Activated CD8-positive, alpha-beta memory T cell treated with anti-CD3 and anti-CD28 coated beads for 4 hours (primary cell): ENCODE measurements at regions not wholly inside any gene's neighbourhood (a gene's known extent, or its start where the extent isn't known, plus 50 kb on each side); places are given as distances from the start of the nearest gene placed in this dataset.

Source experiments
- DNase-seq, 2 donors: peaks; one replicate each; pipeline ENCODE4 v3.0.0-alpha.2; 2020; ENCODE audit warnings: low read depth in 2 of 2

DNA sequence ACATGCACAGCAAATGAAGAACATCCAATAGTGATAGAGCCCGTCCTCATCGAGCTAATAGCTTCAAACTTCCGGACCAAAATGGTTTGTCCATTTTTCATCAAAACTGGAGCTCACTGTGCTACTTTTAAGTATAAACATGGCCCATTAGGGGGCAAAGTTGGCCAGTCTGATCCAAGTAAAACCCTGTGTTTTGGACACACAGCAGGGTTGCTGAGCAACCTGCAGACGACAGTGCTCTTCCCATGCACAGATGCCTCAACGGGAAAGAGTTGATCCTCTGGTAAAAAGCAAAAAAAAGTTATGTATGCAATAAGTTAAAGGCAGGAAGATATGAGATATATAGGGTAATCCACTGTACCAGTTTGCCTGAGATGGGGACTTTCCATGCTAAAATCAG lies 244.0 kb upstream of the THBS1 start:
- DNase-seq, result no peak

GRCh38 chr15:39338251-39338650 lies 242.6 kb upstream of the THBS1 start:
- no peak for DNase-seq

GRCh38 chr15:39340903-39341645 lies 239.8 kb upstream of the THBS1 start:
- no peak for DNase-seq

- no peak for DNase-seq
Measured at GRCh38 chr15:39344662-39345141, 236.2 kb upstream of the THBS1 start.

DNA sequence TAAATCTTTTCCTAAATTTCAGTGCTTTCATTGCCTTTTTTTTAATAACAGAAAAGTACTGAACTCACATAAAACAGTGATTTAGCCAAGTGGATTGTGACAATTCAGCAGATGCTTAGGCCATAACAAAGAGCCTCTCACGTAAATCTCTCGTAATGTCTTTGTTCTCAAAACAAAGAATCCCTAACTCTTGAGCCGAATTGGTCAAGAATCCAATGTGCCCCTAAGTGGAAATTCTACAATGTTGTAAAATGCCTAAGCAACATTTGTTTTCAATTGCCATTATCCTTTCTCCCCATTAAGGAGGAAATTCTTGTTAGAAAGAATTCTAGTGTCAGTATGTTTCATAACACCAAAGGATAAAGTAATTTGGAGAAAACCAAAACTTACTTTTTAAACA lies 235.7 kb upstream of the THBS1 start:
- DNase-seq, result no peak

GRCh38 chr15:39347453-39347852 lies 233.4 kb upstream of the THBS1 start:
- DNase-seq, result no peak

DNA sequence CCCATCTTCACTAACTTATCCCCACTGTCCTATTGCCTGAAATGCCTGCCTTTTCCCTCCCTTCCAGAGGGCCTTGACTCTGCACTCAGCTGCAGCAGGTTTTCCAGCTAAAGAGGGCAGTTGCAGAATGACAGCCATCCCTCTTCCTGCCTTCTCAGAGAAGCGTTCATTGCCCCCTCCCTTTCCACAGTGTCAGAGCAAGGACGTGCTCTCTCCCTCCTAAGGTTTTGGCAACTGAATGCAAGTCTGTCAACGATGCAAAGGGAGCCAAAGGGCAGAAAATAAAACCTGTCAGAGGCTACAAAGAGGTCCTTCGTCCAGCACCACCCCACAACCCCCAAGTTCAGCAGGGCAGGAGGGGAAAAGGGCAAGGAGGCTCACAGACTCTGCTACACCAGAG lies 230.1 kb upstream of the THBS1 start:
- DNase-seq, result no peak

DNA sequence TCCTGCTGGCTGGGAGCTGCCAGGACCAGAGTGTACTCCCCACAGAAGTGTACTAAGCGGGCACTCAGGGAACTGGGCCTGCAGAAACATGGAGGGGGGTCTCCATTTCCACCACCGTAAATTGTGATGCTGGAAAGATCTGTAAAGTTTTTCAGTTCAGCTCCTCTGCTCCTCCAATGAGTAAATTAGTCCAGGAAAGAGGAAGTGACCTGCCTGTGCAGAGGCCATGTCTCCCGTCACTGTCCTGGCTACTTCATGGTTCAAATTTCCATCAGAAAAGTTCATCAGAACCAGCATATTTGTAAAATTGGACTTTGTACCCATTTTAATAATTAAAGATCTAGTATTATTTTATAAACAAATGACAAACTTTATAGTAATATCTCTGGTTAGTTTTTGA lies 226.7 kb upstream of the THBS1 start:
- DNase-seq, result no peak

DNA sequence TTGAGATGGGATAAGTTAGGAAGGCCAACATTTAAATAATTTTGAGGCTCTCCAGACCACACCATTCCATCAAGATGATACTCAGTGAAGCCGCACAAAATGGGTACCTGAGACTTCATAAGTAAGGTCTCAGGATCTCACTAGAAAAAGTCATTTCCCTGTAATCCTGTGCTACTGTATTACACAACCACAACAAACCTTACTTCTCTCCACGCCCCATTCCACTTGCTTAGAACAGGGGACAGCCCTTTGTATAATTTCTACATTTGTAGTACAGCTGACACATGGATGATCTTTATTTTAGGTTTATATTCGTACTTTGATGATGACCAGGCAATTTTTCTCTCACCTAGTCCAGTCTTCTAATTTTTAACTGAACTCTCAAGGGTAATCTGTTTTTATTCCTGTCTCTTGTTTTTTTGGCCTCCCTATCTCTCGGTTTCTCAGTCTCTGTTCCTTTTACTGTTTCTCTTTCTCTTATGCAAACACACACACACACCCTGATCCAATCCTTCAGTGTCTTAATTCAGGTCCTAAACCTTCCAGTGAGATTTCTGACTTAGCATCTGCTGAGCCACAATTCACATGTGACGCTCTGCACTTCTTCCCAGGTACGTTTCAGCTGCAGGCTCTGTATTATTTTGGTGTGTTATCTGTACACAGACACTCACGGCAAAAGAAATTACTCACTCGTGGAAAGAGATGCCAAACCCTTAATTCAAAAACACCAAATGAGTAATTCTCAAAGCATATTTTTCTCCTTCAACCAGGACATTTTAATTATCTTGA lies 223.2 kb upstream of the THBS1 start:
- DNase-seq, result no peak

DNA sequence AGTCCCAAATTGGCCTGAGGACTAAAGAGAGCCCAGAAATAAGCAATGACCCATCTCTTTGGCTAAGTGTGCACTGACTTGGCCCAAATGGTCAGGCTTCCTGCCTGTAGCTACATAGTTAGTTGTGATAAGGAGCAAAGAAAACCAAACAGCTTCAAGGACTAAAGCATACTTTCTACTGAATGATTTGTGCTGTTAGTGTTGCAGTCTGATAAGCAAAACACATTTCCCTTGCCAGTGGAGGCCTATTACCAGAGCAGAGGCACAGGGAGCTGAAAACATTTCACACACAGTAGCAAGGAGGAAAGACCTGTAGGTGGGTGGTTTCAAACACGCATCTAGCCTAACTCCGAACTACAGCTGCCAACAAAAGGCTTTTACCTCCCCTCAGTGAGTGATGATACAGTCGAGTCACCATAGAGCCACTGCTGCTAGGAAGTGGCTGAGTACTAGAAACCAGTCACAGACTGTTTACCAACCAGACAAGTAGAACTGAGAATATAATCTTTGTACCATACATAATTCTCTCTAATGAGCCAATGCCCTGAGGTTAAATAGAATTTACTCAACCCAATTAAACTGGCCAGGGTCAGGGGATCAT lies 222.3 kb upstream of the THBS1 start:
- no peak for DNase-seq

- DNase-seq, result no peak
Measured at GRCh38 chr15:39359771-39360170, 221.1 kb upstream of the THBS1 start.

DNA sequence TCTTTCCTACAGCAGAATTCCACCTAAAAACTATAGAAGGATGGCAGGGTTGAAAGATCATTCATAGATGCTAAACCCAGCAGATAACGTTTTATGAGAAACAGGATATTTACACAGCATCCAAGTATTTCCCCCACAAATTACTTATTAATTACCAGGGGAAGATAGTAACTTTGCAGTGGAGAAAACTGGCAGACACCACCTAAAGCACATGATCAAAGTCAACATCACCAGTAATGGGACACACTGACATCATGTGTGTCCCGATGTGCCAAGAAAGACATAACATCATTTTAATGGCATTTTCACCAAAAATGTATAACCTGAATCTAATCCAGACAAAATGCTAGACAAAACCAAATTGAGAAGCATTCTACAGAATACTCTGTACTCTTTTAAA lies 220.4 kb upstream of the THBS1 start:
- no peak for DNase-seq

DNA sequence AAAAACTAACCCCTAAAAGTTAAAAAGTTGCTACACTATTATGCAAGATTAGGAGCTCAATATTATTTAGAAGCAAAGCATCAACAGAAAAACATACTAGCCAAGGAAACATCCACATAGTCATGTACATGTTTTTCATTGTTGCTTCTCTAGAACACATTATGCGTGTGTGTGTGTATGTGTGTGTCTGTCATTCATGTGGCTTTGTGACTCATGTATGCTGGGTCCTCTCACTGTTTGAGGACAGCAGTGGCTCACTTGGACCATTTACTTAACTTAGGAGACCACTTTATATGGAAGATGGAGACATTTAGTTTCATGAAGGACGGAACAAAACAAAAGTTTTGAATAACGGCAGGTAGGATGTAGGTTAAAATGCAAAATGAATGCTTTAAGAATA lies 219.4 kb upstream of the THBS1 start:
- DNase-seq, result no peak

DNA sequence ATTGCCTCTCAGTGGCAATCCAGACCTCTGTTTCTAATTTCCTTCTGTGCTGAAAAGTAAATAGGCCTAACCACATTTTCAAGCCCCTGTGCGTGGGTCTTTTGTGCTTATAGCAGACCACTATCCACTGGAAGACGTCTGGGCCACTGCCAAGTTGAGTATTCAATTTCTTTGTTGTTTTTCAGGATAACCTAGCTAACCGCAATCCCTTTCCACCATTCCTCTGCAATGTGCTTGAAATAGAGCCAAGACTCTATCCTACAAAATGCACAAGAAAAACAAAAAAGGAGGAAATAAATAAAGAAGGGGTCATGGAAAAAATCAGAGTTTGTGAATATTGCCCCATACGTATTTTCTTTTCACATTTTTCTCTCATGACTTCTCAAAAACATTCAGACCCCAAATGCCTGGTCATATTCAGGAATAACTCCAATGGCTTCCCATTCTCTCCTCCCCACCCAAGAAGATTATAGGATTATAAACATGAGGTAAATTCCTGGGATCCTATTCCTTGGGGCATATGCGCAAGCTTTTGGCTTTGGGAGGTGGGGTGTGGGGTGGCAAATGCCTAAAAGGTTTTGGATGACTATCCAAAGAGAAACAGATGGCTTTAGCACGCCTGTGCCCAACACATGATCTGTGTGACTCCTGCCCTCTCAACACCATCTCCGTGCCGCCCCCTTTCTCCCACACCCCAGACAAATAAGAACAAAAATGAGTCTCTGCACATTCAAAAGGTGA lies 217.9 kb upstream of the THBS1 start:
- DNase-seq, result no peak

- no peak for DNase-seq
Measured at GRCh38 chr15:39363761-39364586, 216.9 kb upstream of the THBS1 start.

DNA sequence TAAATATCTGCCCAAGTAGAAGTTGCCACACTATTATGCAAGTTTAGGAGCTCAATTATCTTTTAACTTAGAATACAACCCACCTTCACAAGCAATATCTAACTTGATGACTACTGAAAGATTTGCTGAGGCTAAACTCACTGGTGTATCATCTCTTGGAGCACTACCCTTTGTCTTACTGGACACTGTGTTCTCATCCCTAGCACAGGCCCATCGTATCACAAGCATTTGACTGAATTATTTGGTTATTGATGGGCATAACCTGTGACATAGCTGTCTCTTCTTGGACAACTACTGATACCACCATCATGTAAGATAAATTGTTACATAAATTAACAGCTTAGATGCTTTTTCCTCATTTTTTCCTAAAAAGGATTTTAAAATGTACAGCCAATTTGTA lies 216.2 kb upstream of the THBS1 start:
- no peak for DNase-seq

DNA sequence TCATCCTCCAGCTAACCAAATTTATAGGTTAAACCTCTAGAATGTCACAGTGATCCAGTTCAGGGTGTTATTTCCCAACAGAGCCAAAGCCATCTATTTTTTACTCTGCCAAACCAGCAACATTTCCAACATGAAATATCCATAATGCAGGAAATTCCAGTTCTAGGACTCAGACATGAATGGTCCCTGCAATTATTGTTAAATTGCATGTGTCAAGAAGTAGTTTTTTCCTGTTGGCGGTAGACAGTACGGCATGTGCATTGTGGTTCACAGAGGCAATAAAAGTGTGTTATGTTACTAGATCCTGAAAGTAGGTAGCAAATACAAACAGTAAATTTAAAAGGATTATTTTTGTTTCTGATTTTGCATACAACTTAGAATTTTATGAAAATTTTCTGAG lies 215.7 kb upstream of the THBS1 start:
- no peak for DNase-seq

DNA sequence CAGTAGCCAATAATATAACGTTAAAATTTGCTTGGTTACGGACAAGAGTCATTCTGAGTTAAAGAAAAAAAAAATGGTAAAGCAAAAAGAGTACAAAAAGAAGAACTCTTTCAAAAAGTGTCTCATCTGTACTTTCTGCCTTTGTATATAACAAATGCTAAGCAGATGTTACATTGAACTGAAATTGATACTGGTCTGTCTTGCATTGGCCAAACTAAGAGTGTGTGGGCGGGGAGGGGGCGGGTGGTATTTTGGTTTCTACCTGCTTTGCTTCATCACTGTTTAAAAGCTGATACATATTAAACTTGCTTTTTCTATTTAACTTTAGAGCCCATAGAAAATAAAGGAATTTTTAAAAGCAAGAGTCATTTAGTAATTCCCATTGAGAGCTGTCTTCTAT lies 215.0 kb upstream of the THBS1 start:
- DNase-seq, result no peak

DNA sequence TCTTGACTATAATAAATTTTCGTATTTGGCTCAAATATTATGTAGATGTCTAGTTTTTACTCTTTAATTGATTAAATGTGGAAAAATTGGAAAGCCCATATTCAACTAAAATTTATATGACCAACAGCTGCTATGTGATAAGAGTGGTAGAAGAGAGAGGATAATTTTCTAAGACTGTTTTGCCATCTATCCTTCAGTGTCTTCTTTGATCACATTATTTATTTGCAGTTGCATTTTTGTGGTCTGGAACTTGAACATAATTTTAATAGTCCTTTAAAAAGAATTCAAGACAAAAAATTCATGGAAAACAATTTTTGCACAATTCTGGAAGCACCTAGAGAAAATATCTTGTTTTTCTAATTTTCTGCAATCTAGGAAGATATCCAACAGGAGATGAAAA lies 213.3 kb upstream of the THBS1 start:
- no peak for DNase-seq

GRCh38 chr15:39369768-39370167 lies 211.1 kb upstream of the THBS1 start:
- DNase-seq, result no peak

DNA sequence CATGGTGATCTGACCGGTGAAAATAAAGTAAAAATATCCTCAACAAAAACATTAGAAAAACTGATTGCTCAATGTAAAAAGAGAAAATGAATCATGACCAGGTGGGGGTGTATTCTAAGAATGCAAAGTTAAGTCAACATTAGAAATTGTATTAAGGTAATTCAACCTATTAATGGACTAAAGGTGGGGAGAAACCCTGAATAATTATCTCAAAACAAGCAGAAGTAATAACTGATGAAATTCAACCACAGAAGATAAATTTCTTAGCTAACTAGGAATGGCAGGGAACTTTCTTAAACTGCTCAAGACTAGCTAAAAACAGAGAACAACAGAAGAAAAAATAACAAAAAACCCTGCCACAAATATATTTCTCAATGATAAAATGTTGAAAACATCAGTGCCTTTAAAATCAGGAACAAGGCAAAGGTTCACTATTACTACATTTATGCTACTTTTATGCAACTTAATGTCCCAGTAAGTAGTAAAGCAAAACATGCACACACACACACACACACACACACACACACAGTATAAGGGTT lies 204.4 kb upstream of the THBS1 start:
- DNase-seq, result no peak
